ENCODE measurements at regions not wholly inside any gene's neighbourhood (a gene's known extent, or its start where the extent isn't known, plus 50 kb on each side); places are given as distances from the start of the nearest gene placed in this dataset.

- TF ChIP-seq TAF1 (conservative IDR thresholded peaks at IDR 0.05) (no peak), CTCF (IDR thresholded peaks at IDR 0.05; ENCODE audit: low read depth, low read length, missing input control) (no peak), MAX (IDR thresholded peaks at IDR 0.05) (no peak), REST (IDR thresholded peaks at IDR 0.05) (no peak)
Observed at GRCh38 chr2:228747483-228747882, 523.6 kb downstream of the PID1 start.

All from liver (tissue), 3 donors.